HepG2 (cell line): ENCODE measurements at regions not wholly inside any gene's neighbourhood (a gene's known extent, or its start where the extent isn't known, plus 50 kb on each side); places are given as distances from the start of the nearest gene placed in this dataset.

Experiments
- AGO1 ChIP-seq: fragments of 200-400 bp; formaldehyde crosslinking; IDR thresholded peaks from 2 replicates; pipeline ENCODE4 v1.6.1; 2017; ENCODE audit warnings: mild to moderate bottlenecking, low read depth, low read length, moderate library complexity; ENCODE audit not compliant: poor library complexity, severe bottlenecking
- ETV5 ChIP-seq: IDR thresholded peaks from 2 replicates; pipeline ENCODE4 v1.6.1; 2018; ENCODE audit warnings: missing biosample characterization, missing genetic modification reagents, inconsistent platforms, borderline replicate concordance
- HCFC1 ChIP-seq: fragments of 150-350 bp; IDR thresholded peaks from 2 replicates; pipeline ENCODE4 v1.6.1; 2014; ENCODE audit warnings: low read depth, low read length
- MXD4 ChIP-seq: IDR thresholded peaks from 2 replicates; pipeline ENCODE4 v1.6.1; 2016; ENCODE audit warnings: mild to moderate bottlenecking, missing biosample characterization, missing genetic modification reagents
- NAIF1 ChIP-seq: sonication (generic); formaldehyde crosslinking; IDR thresholded peaks from 2 replicates; pipeline ENCODE4 v1.5.0; 2020; ENCODE audit warnings: mild to moderate bottlenecking, missing genetic modification reagents, borderline replicate concordance
- NFIB ChIP-seq: sonication (generic); formaldehyde crosslinking; IDR thresholded peaks from 2 replicates; pipeline ENCODE4 v1.9.0; 2021; ENCODE audit warnings: missing genetic modification reagents, mild to moderate bottlenecking, borderline replicate concordance
- PITX1 ChIP-seq: sonication (generic); formaldehyde crosslinking; IDR thresholded peaks from 2 replicates; pipeline ENCODE4 v1.5.1; 2020; ENCODE audit warnings: mild to moderate bottlenecking, missing genetic modification reagents
- RXRA ChIP-seq: sonication (generic); formaldehyde crosslinking; IDR thresholded peaks from 2 replicates; pipeline ENCODE4 v1.5.1; 2020; ENCODE audit warnings: missing genetic modification reagents
- SCMH1 ChIP-seq: sonication (generic); formaldehyde crosslinking; IDR thresholded peaks from 2 replicates; pipeline ENCODE4 v1.9.0; 2021; ENCODE audit warnings: missing genetic modification reagents, mild to moderate bottlenecking, borderline replicate concordance
- ZFP37 ChIP-seq: sonication (generic); formaldehyde crosslinking; IDR thresholded peaks from 2 replicates; pipeline ENCODE4 v1.4.0; 2020; ENCODE audit warnings: missing genetic modification reagents, borderline replicate concordance
- ZFP62 ChIP-seq: sonication (generic); formaldehyde crosslinking; IDR thresholded peaks from 2 replicates; pipeline ENCODE4 v1.4.0; 2020; ENCODE audit warnings: missing genetic modification reagents
- ZNF232 ChIP-seq: sonication (generic); formaldehyde crosslinking; IDR thresholded peaks from 2 replicates; pipeline ENCODE4 v1.4.0; 2020; ENCODE audit warnings: missing genetic modification reagents, borderline replicate concordance
- ZNF350 ChIP-seq: sonication (generic); formaldehyde crosslinking; IDR thresholded peaks from 2 replicates; pipeline ENCODE4 v1.4.0; 2020; ENCODE audit warnings: mild to moderate bottlenecking, low read depth, missing genetic modification reagents, borderline replicate concordance
- ZNF383 ChIP-seq: sonication (generic); formaldehyde crosslinking; IDR thresholded peaks from 2 replicates; pipeline ENCODE4 v1.4.0; 2020; ENCODE audit warnings: missing genetic modification reagents, mild to moderate bottlenecking, borderline replicate concordance
- ZNF446 ChIP-seq: sonication (generic); formaldehyde crosslinking; IDR thresholded peaks from 2 replicates; pipeline ENCODE4 v1.5.0; 2020; ENCODE audit warnings: mild to moderate bottlenecking, missing genetic modification reagents
- ZNF7 ChIP-seq: IDR thresholded peaks from 2 replicates; pipeline ENCODE4 v1.6.1; 2016; ENCODE audit warnings: missing biosample characterization, missing genetic modification reagents
- TF ChIP-seq, protein P1 (sequence below): sonication (generic); formaldehyde crosslinking; IDR thresholded peaks from 2 replicates; pipeline ENCODE4 v1.4.0; 2020; ENCODE audit warnings: mild to moderate bottlenecking, missing genetic modification reagents
- TF ChIP-seq, protein P2 (sequence below), 2 experiments: sonication (generic) in 1 of 2; formaldehyde crosslinking in 1 of 2; IDR thresholded peaks; 2 replicates each; pipeline versions ENCODE4 v1.4.0 to v1.6.1; 2016 to 2020; ENCODE audit warnings: borderline replicate concordance in 1 of 2, low read depth in 1 of 2, mild to moderate bottlenecking in 1 of 2, missing genetic modification reagents in 1 of 2
- TF ChIP-seq, protein P3 (sequence below): IDR thresholded peaks from 2 replicates; pipeline ENCODE4 v1.6.1; 2012; ENCODE audit warnings: low read depth, low read length, improper control_type of control experiment
- TF ChIP-seq, protein P4 (sequence below): sonication (generic); formaldehyde crosslinking; IDR thresholded peaks from 2 replicates; pipeline ENCODE4 v1.8.1; 2023; ENCODE audit warnings: mild to moderate bottlenecking, missing genetic modification reagents

DNA sequence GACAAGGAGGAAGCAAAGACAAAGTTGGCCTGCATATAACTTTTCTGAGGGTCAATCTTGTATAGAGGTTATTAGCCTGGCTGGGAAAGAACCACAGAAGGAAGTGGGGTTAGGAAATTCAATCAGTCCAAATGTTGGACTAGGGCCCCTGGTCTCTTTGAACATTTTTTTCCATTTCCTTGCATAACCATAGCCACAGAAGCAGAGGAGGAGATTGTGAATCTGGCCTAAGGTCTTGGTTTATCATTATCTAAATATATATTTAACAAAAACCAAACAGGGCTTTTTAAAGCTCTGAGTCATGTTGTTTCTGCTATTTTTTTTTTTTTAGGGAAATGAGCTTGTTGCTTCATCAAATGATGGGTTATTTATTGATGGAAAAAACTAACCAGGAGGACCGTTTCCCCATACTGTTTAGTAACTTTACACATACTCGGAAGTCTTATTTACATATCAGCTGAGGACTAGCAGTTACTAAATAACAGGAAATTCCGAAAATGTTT is 97.7 kb upstream of the ACSL4 start (continued):
- TF ChIP-seq MXD4, result no peak
- no peak for TF ChIP-seq ZNF446 (CRISPR knock-in tag)
- peak; percentile 69; the same call in 1 of the 2 replicates for TF ChIP-seq ETV5 (CRISPR knock-in tag)
- peak; percentile 49; the same call in 1 of the 2 replicates for TF ChIP-seq PITX1 (CRISPR knock-in tag)
- no peak for TF ChIP-seq ZNF232
- TF ChIP-seq, protein P1, sequence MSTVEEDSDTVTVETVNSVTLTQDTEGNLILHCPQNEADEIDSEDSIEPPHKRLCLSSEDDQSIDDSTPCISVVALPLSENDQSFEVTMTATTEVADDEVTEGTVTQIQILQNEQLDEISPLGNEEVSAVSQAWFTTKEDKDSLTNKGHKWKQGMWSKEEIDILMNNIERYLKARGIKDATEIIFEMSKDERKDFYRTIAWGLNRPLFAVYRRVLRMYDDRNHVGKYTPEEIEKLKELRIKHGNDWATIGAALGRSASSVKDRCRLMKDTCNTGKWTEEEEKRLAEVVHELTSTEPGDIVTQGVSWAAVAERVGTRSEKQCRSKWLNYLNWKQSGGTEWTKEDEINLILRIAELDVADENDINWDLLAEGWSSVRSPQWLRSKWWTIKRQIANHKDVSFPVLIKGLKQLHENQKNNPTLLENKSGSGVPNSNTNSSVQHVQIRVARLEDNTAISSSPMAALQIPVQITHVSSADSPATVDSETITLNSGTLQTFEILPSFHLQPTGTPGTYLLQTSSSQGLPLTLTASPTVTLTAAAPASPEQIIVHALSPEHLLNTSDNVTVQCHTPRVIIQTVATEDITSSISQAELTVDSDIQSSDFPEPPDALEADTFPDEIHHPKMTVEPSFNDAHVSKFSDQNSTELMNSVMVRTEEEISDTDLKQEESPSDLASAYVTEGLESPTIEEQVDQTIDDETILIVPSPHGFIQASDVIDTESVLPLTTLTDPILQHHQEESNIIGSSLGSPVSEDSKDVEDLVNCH, result no peak
- no peak for TF ChIP-seq NAIF1 (CRISPR knock-in tag)
- TF ChIP-seq NFIB (CRISPR knock-in tag), result no peak
- TF ChIP-seq, protein P2, sequence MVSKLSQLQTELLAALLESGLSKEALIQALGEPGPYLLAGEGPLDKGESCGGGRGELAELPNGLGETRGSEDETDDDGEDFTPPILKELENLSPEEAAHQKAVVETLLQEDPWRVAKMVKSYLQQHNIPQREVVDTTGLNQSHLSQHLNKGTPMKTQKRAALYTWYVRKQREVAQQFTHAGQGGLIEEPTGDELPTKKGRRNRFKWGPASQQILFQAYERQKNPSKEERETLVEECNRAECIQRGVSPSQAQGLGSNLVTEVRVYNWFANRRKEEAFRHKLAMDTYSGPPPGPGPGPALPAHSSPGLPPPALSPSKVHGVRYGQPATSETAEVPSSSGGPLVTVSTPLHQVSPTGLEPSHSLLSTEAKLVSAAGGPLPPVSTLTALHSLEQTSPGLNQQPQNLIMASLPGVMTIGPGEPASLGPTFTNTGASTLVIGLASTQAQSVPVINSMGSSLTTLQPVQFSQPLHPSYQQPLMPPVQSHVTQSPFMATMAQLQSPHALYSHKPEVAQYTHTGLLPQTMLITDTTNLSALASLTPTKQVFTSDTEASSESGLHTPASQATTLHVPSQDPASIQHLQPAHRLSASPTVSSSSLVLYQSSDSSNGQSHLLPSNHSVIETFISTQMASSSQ (IDR thresholded peaks at IDR 0.05; ENCODE audit: low read depth), result peak; percentile 92; the same call in 1 of the 2 replicates
- TF ChIP-seq, protein P2 (CRISPR knock-in tag; IDR thresholded peaks at IDR 0.05; ENCODE audit: borderline replicate concordance), result peak; percentile 87; the same call in 1 of the 2 replicates
- no peak; the same call in 1 of the 2 replicates for TF ChIP-seq RXRA (CRISPR knock-in tag)
- TF ChIP-seq, protein P3, sequence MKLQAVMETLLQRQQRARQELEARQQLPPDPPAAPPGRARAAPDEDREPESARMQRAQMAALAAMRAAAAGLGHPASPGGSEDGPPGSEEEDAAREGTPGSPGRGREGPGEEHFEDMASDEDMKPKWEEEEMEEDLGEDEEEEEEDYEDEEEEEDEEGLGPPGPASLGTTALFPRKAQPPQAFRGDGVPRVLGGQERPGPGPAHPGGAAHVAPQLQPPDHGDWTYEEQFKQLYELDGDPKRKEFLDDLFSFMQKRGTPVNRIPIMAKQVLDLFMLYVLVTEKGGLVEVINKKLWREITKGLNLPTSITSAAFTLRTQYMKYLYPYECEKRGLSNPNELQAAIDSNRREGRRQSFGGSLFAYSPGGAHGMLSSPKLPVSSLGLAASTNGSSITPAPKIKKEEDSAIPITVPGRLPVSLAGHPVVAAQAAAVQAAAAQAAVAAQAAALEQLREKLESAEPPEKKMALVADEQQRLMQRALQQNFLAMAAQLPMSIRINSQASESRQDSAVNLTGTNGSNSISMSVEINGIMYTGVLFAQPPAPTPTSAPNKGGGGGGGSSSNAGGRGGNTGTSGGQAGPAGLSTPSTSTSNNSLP, result peak; percentile 81; the same call in 1 of the 2 replicates
- no peak for TF ChIP-seq ZNF350 (CRISPR knock-in tag)
- TF ChIP-seq, protein P4, sequence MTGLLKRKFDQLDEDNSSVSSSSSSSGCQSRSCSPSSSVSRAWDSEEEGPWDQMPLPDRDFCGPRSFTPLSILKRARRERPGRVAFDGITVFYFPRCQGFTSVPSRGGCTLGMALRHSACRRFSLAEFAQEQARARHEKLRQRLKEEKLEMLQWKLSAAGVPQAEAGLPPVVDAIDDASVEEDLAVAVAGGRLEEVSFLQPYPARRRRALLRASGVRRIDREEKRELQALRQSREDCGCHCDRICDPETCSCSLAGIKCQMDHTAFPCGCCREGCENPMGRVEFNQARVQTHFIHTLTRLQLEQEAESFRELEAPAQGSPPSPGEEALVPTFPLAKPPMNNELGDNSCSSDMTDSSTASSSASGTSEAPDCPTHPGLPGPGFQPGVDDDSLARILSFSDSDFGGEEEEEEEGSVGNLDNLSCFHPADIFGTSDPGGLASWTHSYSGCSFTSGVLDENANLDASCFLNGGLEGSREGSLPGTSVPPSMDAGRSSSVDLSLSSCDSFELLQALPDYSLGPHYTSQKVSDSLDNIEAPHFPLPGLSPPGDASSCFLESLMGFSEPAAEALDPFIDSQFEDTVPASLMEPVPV, result no peak
- no peak for TF ChIP-seq ZFP37 (CRISPR knock-in tag)
- no peak for TF ChIP-seq ZNF383 (CRISPR knock-in tag)
- TF ChIP-seq SCMH1, result no peak
- no peak for TF ChIP-seq HCFC1
- TF ChIP-seq ZFP62 (CRISPR knock-in tag), result no peak
- TF ChIP-seq ZNF7 (CRISPR knock-in tag), result no peak
- TF ChIP-seq AGO1, result no peak
